Right lobe of liver (tissue), 4 donors: ENCODE measurements at regions not wholly inside any gene's neighbourhood (a gene's known extent, or its start where the extent isn't known, plus 50 kb on each side); places are given as distances from the start of the nearest gene placed in this dataset.

Experiments used
- POLR2A ChIP-seq: fragments of 450-650 bp; IDR thresholded peaks from one replicate; pipeline ENCODE4 v1.6.1; 2017; ENCODE audit warnings: antibody characterized with exemption, mild to moderate bottlenecking
- TF ChIP-seq, protein P1 (sequence below), 4 donors: fragments of 200-600 bp in 3 of 4; fragments of 450-650 bp in 1 of 4; IDR thresholded peaks; one replicate each; pipeline versions ENCODE4 v1.5.1 to v1.8.0; 2016 to 2022; ENCODE audit warnings: antibody characterized with exemption in 4 of 4, mild to moderate bottlenecking in 2 of 4
- donor health status: DM: no; HTN: no; CAD: no.
- donor health status: DM: no; HTN: no; CAD: no.
- donor health status: DM: no; HTN: yes; CAD: no.

DNA sequence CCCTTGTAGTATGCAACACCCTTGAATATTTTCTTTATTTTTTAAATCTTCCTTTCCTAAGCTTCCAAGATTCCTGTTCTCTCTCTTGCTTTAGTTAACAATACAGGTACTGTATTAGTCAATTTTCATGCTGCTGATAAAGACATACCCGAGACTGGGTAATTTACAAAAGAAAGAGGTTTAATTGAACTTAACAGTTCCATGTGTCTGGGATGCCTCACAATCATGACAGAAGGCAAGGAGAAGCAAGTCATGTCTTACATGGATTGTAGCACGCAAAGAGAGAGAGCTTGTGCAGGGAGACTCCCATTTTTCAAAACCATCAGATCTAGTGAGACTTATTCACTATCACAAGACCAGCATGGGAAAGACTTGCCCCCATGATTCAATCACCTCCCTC is 1024.3 kb downstream of the PCDH9 start:
- TF ChIP-seq, protein P1, sequence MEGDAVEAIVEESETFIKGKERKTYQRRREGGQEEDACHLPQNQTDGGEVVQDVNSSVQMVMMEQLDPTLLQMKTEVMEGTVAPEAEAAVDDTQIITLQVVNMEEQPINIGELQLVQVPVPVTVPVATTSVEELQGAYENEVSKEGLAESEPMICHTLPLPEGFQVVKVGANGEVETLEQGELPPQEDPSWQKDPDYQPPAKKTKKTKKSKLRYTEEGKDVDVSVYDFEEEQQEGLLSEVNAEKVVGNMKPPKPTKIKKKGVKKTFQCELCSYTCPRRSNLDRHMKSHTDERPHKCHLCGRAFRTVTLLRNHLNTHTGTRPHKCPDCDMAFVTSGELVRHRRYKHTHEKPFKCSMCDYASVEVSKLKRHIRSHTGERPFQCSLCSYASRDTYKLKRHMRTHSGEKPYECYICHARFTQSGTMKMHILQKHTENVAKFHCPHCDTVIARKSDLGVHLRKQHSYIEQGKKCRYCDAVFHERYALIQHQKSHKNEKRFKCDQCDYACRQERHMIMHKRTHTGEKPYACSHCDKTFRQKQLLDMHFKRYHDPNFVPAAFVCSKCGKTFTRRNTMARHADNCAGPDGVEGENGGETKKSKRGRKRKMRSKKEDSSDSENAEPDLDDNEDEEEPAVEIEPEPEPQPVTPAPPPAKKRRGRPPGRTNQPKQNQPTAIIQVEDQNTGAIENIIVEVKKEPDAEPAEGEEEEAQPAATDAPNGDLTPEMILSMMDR (IDR thresholded peaks at IDR 0.05): no peak
- TF ChIP-seq POLR2A: no peak
